ENCODE measurements at regions not wholly inside any gene's neighbourhood (a gene's known extent, or its start where the extent isn't known, plus 50 kb on each side); places are given as distances from the start of the nearest gene placed in this dataset.

DNA sequence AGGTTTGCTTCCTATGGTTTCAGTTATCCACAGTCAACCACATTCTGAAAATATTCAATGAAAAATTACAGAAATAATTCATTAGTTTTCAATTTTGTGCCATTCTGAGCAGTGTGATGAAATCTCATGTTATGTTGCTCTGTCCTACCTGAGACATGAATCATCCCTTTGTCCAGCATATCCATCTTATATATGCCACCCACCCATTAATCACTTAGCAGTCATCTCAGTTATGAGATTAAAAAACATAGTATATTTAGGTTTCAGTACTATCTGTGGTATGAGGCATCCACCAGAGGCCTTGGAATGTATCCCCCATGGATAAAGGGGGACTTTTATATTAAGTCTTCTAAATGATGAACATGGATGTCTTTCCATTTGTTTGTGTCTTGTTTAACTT lies 64.7 kb upstream of the PROK2 start:
- no peak overlapping the region for H3K27ac ChIP-seq (ENCODE audit: insufficient read depth, low read depth, low read length)
- no peaks in the 10 kb centered on the region for H3K9me3 ChIP-seq (replicated peaks; ENCODE audit: control insufficient read depth, insufficient read depth, low read length)
- H3K9me1 ChIP-seq (replicated peaks; ENCODE audit: control insufficient read depth, extremely low read depth, insufficient read depth, low read length) = no peaks in the 10 kb centered on the region
- H3K4me3 ChIP-seq (replicated peaks in 1 of 3; ENCODE audit: insufficient read depth in 1 of 3, low read depth in 1 of 3, low read length in 3 of 3) = no peak overlapping the region
- POLR2A ChIA-PET = no interaction called here
- BruUV-seq (replicated peaks) = no TSS peak
- TF ChIP-seq POLR2AphosphoS5 (IDR thresholded peaks at IDR 0.05; ENCODE audit: insufficient read depth, low read depth, low read length) (no peak), GATA2 (IDR thresholded peaks at IDR 0.05; ENCODE audit: insufficient read depth, insufficient read length, low read depth, low read length) (no peak), JUN (IDR thresholded peaks at IDR 0.05; ENCODE audit: borderline replicate concordance, insufficient read depth, insufficient read length, low read depth) (no peak), FOS (IDR thresholded peaks at IDR 0.05; ENCODE audit: borderline replicate concordance, insufficient read depth, low read length) (no peak), MYC (IDR thresholded peaks at IDR 0.05; ENCODE audit: low read depth, low read length) (no peak), POLR2A (IDR thresholded peaks at IDR 0.05; ENCODE audit: low read depth, low read length) (no peak), EZH2 (IDR thresholded peaks at IDR 0.05; ENCODE audit: borderline replicate concordance, low read depth, low read length, severe bottlenecking) (no peak)
- TF ChIP-seq, protein P1, sequence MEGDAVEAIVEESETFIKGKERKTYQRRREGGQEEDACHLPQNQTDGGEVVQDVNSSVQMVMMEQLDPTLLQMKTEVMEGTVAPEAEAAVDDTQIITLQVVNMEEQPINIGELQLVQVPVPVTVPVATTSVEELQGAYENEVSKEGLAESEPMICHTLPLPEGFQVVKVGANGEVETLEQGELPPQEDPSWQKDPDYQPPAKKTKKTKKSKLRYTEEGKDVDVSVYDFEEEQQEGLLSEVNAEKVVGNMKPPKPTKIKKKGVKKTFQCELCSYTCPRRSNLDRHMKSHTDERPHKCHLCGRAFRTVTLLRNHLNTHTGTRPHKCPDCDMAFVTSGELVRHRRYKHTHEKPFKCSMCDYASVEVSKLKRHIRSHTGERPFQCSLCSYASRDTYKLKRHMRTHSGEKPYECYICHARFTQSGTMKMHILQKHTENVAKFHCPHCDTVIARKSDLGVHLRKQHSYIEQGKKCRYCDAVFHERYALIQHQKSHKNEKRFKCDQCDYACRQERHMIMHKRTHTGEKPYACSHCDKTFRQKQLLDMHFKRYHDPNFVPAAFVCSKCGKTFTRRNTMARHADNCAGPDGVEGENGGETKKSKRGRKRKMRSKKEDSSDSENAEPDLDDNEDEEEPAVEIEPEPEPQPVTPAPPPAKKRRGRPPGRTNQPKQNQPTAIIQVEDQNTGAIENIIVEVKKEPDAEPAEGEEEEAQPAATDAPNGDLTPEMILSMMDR (IDR thresholded peaks at IDR 0.05; ENCODE audit: extremely low read depth in 1 of 2, insufficient read depth in 1 of 2, low read depth in 1 of 2, low read length in 2 of 2) = no peak
- TF ChIP-seq, protein P2, sequence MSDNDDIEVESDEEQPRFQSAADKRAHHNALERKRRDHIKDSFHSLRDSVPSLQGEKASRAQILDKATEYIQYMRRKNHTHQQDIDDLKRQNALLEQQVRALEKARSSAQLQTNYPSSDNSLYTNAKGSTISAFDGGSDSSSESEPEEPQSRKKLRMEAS (IDR thresholded peaks at IDR 0.05; ENCODE audit: insufficient read depth, insufficient read length) = no peak
- DNase-seq (ENCODE audit: low read depth, low spot score) = no peak
- CTCF ChIA-PET = no interaction called here
- H2AFZ ChIP-seq (ENCODE audit: low read depth, low read length) = no peak overlapping the region
- no peak for FAIRE-seq
- no peak overlapping the region for H3K9ac ChIP-seq (replicated peaks; ENCODE audit: extremely low read depth, insufficient read depth, low read length)
- no peaks in the 10 kb centered on the region for H3K79me2 ChIP-seq (ENCODE audit: control insufficient read depth, insufficient read depth, low read length)
- no peaks in the 10 kb centered on the region for H4K20me1 ChIP-seq (replicated peaks; ENCODE audit: control insufficient read depth, extremely low read depth, insufficient read depth, low read length)
- dilution Hi-C loops (cut with MboI; ENCODE audit: extremely low pct_ligation_motif_present, low sequenced_read_pairs) = no loop called here
- no peaks in the 10 kb centered on the region for H3K27me3 ChIP-seq (ENCODE audit: control insufficient read depth in 2 of 2, insufficient read depth in 2 of 2, low read length in 2 of 2)
- intact Hi-C loops (cut with micrococcal nuclease) = no loop called here
- no peaks in the 10 kb centered on the region for H3K4me1 ChIP-seq (ENCODE audit: control insufficient read depth, extremely low read depth, insufficient read depth, low read length)
- H3K4me2 ChIP-seq (ENCODE audit: insufficient read depth, low read length) = no peak overlapping the region
- no peaks in the 10 kb centered on the region for H3K36me3 ChIP-seq (ENCODE audit: control insufficient read depth in 2 of 2, extremely low read depth in 1 of 2, insufficient read depth in 2 of 2, low read length in 2 of 2)

Data from endothelial cell of umbilical vein (primary cell).